GM06990 (cell line): ENCODE measurements at regions not wholly inside any gene's neighbourhood (a gene's known extent, or its start where the extent isn't known, plus 50 kb on each side); places are given as distances from the start of the nearest gene placed in this dataset.
A peak's percentile ranks its signal among the peaks of the same experiment; 100 is the strongest.
"Not testable (repeated sequence)": the region's sequence is repeated elsewhere in the genome, so short reads cannot be mapped to it uniquely, and the experiment has no call there.

Experiments used
- DNase-seq: peaks from one replicate; pipeline ENCODE4 v3.0.0-alpha.2; 2011; ENCODE audit not compliant: insufficient read length; ENCODE audit errors: extremely low read depth
- H3K27me3 ChIP-seq: replicated peaks from 2 replicates; pipeline ENCODE4 v1.6.0; 2011; ENCODE audit warnings: low read length; ENCODE audit not compliant: control insufficient read depth, insufficient read depth
- H3K36me3 ChIP-seq: 2 replicates; pipeline ENCODE4 v1.5.1; 2011; ENCODE audit warnings: low read length; ENCODE audit not compliant: control insufficient read depth, insufficient read depth
- H3K4me3 ChIP-seq: replicated peaks from 2 replicates; pipeline ENCODE4 v1.5.1; 2011; ENCODE audit warnings: low read depth, mild to moderate bottlenecking, control low read depth, low read length
- TF ChIP-seq, protein P1 (sequence below): IDR thresholded peaks from 2 replicates; pipeline ENCODE4 v1.5.1; 2011; ENCODE audit warnings: low read length, control low read depth, mild to moderate bottlenecking, inconsistent platforms; ENCODE audit not compliant: insufficient read depth, poor library complexity, severe bottlenecking

DNA sequence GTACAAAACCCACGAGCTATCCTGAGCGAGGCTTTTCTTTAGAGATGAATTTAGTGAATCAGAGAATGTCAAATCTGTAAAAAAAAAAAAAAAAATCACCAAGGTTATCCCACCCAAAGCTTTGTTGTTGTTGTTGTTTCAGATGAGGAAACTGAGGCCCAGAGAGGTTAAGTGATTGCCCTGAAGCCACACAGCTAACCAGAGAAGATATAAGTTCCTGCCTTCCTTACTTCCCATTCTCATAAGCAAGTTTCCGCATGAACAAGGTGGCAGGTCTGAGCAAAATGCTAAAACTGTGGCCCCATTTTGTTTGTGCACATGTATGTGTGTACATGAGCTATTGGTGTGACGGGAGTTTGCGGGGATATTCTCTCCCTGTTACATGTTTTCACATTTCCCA lies 352.1 kb upstream of the ZFHX3 start:
- TF ChIP-seq, protein P1, sequence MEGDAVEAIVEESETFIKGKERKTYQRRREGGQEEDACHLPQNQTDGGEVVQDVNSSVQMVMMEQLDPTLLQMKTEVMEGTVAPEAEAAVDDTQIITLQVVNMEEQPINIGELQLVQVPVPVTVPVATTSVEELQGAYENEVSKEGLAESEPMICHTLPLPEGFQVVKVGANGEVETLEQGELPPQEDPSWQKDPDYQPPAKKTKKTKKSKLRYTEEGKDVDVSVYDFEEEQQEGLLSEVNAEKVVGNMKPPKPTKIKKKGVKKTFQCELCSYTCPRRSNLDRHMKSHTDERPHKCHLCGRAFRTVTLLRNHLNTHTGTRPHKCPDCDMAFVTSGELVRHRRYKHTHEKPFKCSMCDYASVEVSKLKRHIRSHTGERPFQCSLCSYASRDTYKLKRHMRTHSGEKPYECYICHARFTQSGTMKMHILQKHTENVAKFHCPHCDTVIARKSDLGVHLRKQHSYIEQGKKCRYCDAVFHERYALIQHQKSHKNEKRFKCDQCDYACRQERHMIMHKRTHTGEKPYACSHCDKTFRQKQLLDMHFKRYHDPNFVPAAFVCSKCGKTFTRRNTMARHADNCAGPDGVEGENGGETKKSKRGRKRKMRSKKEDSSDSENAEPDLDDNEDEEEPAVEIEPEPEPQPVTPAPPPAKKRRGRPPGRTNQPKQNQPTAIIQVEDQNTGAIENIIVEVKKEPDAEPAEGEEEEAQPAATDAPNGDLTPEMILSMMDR, result no peak
- no peaks in the 10 kb centered on the region for H3K36me3 ChIP-seq
- H3K4me3 ChIP-seq, result no peak overlapping the region
- no peak for DNase-seq
- H3K27me3 ChIP-seq, result no peaks in the 10 kb centered on the region

- H3K36me3 ChIP-seq, result no peaks in the 10 kb centered on the region
- TF ChIP-seq, protein P1, result no peak
- H3K4me3 ChIP-seq, result no peak overlapping the region
- H3K27me3 ChIP-seq, result no peaks in the 10 kb centered on the region
- no peak for DNase-seq
These were observed 351.6 kb upstream of the ZFHX3 start for GRCh38 chr16:73399486-73399885.

DNA sequence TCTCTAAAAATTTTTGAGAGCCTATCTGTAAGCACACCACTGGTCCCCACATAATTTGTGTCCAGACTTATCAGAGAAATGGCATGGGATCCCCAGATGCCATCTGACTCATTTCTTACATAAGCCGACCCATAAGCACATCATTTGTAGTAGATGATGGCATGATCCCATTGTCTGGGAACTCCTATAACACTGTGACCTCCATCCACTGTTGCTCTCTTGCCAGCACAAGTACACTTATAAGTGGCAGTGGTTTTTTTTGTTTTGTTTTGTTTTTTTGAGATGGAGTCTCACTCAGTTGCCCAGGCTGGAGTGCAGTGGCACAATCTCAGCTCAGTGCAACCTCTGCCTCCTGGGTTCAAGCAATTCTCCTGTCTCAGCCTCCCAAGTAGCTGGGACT lies 350.7 kb upstream of the ZFHX3 start:
- not testable (repeated sequence) for DNase-seq, H3K36me3 ChIP-seq, H3K27me3 ChIP-seq, H3K4me3 ChIP-seq

DNA sequence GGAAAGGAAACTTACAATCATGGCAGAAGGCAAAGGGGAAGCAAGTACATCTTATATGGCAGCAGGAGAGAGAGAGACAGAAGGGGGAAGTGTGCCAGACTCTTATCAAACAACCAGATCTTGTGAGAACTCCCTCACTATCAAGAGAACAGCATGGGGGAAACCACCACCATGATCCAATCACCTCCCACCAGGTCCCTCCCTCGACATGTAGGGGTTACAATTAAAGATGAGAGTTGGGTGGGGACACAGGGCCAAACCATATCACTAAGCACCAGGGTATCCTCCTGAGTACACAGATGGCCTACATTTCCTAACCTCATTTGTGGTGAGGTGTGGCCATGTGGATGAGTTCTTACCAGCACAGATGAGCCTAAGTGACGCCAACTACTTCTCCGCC lies 348.6 kb upstream of the ZFHX3 start:
- Histone ChIP-seq H3K36me3 (no peaks in the 10 kb centered on the region), H3K27me3 (no peaks in the 10 kb centered on the region), H3K4me3 (no peak overlapping the region)
- DNase-seq, result peak; percentile 8
- TF ChIP-seq, protein P1, result no peak

DNA sequence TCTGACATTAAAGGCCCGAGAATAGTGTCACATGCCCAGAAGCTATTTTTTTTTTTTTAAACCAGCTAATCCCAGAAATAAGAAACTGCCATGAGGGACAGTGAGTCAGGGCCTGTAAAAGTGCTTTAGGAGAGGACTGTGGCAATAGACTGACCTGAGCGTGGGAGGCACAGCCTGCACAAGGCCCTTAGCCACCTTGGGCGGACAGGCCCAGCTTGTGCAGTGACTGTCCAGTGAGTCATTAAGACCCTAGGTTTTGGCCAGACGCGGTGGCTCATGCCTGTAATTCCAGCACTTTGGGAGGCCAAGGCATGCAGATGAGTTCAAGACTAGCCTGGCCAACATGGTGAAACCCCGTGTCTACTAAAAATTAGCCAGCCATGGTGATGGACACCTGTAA lies 343.0 kb upstream of the ZFHX3 start:
- TF ChIP-seq, protein P1, result no peak
- no peak for DNase-seq
- H3K4me3 ChIP-seq, result no peak overlapping the region
- no peaks in the 10 kb centered on the region for H3K36me3 ChIP-seq
- no peaks in the 10 kb centered on the region for H3K27me3 ChIP-seq

DNA sequence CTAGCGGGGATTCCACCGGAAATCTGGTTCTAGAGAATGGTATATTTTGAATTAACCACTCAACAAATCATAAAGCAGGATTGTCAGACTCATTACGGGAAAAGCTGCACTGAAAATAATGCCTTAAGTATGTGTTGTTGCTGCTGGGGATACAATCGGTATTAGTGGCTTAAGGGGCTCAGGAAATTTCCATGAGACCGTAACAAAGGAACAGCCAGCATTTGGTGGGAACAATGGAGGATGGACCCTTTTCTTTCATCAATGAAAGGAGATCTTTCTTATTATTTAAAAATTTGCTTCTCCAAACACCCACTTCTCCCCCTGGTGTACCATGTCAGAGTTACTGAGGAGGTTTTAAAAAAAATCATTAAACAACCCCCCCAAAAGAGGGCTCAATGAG lies 342.6 kb upstream of the ZFHX3 start:
- Histone ChIP-seq H3K4me3 (no peak overlapping the region), H3K27me3 (no peaks in the 10 kb centered on the region), H3K36me3 (no peaks in the 10 kb centered on the region)
- TF ChIP-seq, protein P1, result no peak
- no peak for DNase-seq
